ENCODE measurements at regions not wholly inside any gene's neighbourhood (a gene's known extent, or its start where the extent isn't known, plus 50 kb on each side); places are given as distances from the start of the nearest gene placed in this dataset.

GRCh38 chr9:74309654-74310053 is 187.5 kb upstream of the RORB start:
- TF ChIP-seq CTCF (IDR thresholded peaks at IDR 0.05) (no peak), POLR2A (IDR thresholded peaks at IDR 0.05) (no peak)
